GM23338 (cell line): ENCODE measurements at regions not wholly inside any gene's neighbourhood (a gene's known extent, or its start where the extent isn't known, plus 50 kb on each side); places are given as distances from the start of the nearest gene placed in this dataset.

Experiments used
- ATAC-seq: fragments of 200-7000 bp; cut with Tn5 transposase; 3 replicates; pipeline ENCODE4 v1.9.1; 2020
- DNase-seq: peaks from one replicate; pipeline ENCODE4 v3.0.0-alpha.2; 2015; ENCODE audit warnings: low spot score
- H2AFZ ChIP-seq: fragments of 200-600 bp; sonication (generic); 2 replicates; pipeline ENCODE4 v1.8.0; 2016; ENCODE audit warnings: antibody characterized with exemption, mild to moderate bottlenecking, moderate library complexity
- H3F3A ChIP-seq: fragments of 200-600 bp; sonication (generic); replicated peaks from 2 replicates; pipeline ENCODE4 v1.8.0; 2017; ENCODE audit warnings: antibody characterized with exemption, mixed run types, low read depth
- H3K27ac ChIP-seq: fragments of 200-600 bp; sonication (generic); 2 replicates; pipeline ENCODE4 v1.6.1; 2016; ENCODE audit warnings: low read depth
- H3K27me3 ChIP-seq: fragments of 200-600 bp; sonication (generic); 2 replicates; pipeline ENCODE4 v1.8.0; 2016; ENCODE audit warnings: mild to moderate bottlenecking, mixed run types, moderate library complexity; ENCODE audit not compliant: insufficient read depth
- H3K36me3 ChIP-seq: fragments of 200-600 bp; sonication (generic); 2 replicates; pipeline ENCODE4 v1.8.0; 2016; ENCODE audit warnings: mild to moderate bottlenecking; ENCODE audit not compliant: insufficient read depth
- H3K4me1 ChIP-seq: fragments of 200-600 bp; sonication (generic); 2 replicates; pipeline ENCODE4 v1.8.0; 2016; ENCODE audit warnings: mild to moderate bottlenecking, moderate library complexity; ENCODE audit not compliant: insufficient read depth
- H3K4me2 ChIP-seq: fragments of 200-600 bp; sonication (generic); 2 replicates; pipeline ENCODE4 v1.7.1; 2017; ENCODE audit warnings: mixed run types
- H3K4me3 ChIP-seq: fragments of 200-600 bp; sonication (generic); 2 replicates; pipeline ENCODE4 v1.6.1; 2016; ENCODE audit warnings: mixed run types
- H3K79me2 ChIP-seq: fragments of 200-600 bp; sonication (generic); replicated peaks from 2 replicates; pipeline ENCODE4 v1.8.0; 2017; ENCODE audit warnings: mild to moderate bottlenecking; ENCODE audit not compliant: insufficient read depth
- H3K9me2 ChIP-seq: fragments of 200-600 bp; sonication (generic); 2 replicates; pipeline ENCODE4 v1.8.0; 2017; ENCODE audit not compliant: insufficient read depth
- H4K20me1 ChIP-seq: fragments of 200-600 bp; sonication (generic); replicated peaks from 2 replicates; pipeline ENCODE4 v1.8.0; 2017; ENCODE audit warnings: mild to moderate bottlenecking; ENCODE audit not compliant: insufficient read depth
- H3K27ac Mint-ChIP-seq: 2 replicates; pipeline ENCODE4 v1.8.0; 2020; ENCODE audit warnings: inconsistent platforms, mild to moderate bottlenecking, moderate library complexity, mixed read lengths
- H3K27me3 Mint-ChIP-seq: 3 replicates; pipeline ENCODE4 v1.8.0; 2022; ENCODE audit warnings: low read depth, mild to moderate bottlenecking, moderate library complexity, mixed read lengths, inconsistent platforms; ENCODE audit not compliant: insufficient read depth, poor library complexity
- H3K36me3 Mint-ChIP-seq: 3 replicates; pipeline ENCODE4 v1.8.0; 2021; ENCODE audit warnings: low read depth, mild to moderate bottlenecking, inconsistent platforms, moderate library complexity, mixed read lengths
- H3K4me1 Mint-ChIP-seq: 3 replicates; pipeline ENCODE4 v1.8.0; 2020; ENCODE audit warnings: mild to moderate bottlenecking, inconsistent platforms, mixed read lengths
- H3K4me3 Mint-ChIP-seq: 3 replicates; pipeline ENCODE4 v1.8.0; 2021; ENCODE audit warnings: moderate library complexity, mild to moderate bottlenecking, inconsistent platforms, mixed read lengths
- H3K9me3 Mint-ChIP-seq: 3 replicates; pipeline ENCODE4 v1.8.0; 2020; ENCODE audit warnings: moderate library complexity, mild to moderate bottlenecking, inconsistent platforms, mixed read lengths
- CREB1 ChIP-seq: fragments of 250-450 bp; sonication (Bioruptor Pico); IDR thresholded peaks from 2 replicates; pipeline ENCODE4 v1.5.0; 2020; ENCODE audit warnings: low read depth, mild to moderate bottlenecking, moderate library complexity
- EZH2 ChIP-seq: fragments of 200-600 bp; sonication (generic); IDR thresholded peaks from one replicate; pipeline ENCODE4 v1.8.0; 2017; ENCODE audit warnings: antibody characterized with exemption, mild to moderate bottlenecking, low read depth; ENCODE audit not compliant: unreplicated experiment
- EZH2phosphoT487 ChIP-seq: fragments of 200-600 bp; sonication (generic); IDR thresholded peaks from one replicate; pipeline ENCODE4 v1.8.1; 2018; ENCODE audit warnings: antibody characterized with exemption; ENCODE audit not compliant: unreplicated experiment
- JUNB ChIP-seq: IDR thresholded peaks from one replicate; pipeline ENCODE4 v1.6.1; 2016; ENCODE audit warnings: antibody characterized with exemption; ENCODE audit not compliant: unreplicated experiment
- NANOG ChIP-seq: IDR thresholded peaks from 2 replicates; pipeline ENCODE4 v1.6.1; 2016; ENCODE audit warnings: antibody characterized with exemption, borderline replicate concordance
- POLR2AphosphoS5 ChIP-seq: IDR thresholded peaks from 2 replicates; pipeline ENCODE4 v1.6.1; 2016; ENCODE audit warnings: antibody characterized with exemption, low read depth
- STAT1 ChIP-seq: IDR thresholded peaks from one replicate; pipeline ENCODE4 v1.6.1; 2016; ENCODE audit warnings: antibody characterized with exemption; ENCODE audit not compliant: unreplicated experiment
- ZNF114 ChIP-seq: fragments of 250-450 bp; sonication (Bioruptor Pico); IDR thresholded peaks from 2 replicates; pipeline ENCODE4 v1.5.0; 2020; ENCODE audit warnings: mild to moderate bottlenecking, moderate library complexity
- ZNF331 ChIP-seq: fragments of 250-450 bp; sonication (Bioruptor Pico); IDR thresholded peaks from 2 replicates; pipeline ENCODE4 v1.5.0; 2020; ENCODE audit warnings: low read depth, mild to moderate bottlenecking, moderate library complexity
- TF ChIP-seq, protein P1 (sequence below), 2 experiments: fragments of 200-600 bp in 1 of 2; sonication (generic) in 1 of 2; conservative IDR thresholded peaks; 2 replicates each; pipeline versions ENCODE4 v1.5.1 to v1.6.1; 2016 to 2017; ENCODE audit warnings: antibody characterized with exemption in 2 of 2, low read depth in 2 of 2, mild to moderate bottlenecking in 2 of 2, moderate library complexity in 1 of 2
- TF ChIP-seq, protein P2 (sequence below): IDR thresholded peaks from 2 replicates; pipeline ENCODE4 v1.6.1; 2016; ENCODE audit warnings: antibody characterized with exemption
- TF ChIP-seq, protein P3 (sequence below): fragments of 250-450 bp; sonication (Bioruptor Pico); IDR thresholded peaks from 2 replicates; pipeline ENCODE4 v1.5.0; 2020; ENCODE audit warnings: mild to moderate bottlenecking, moderate library complexity
- TF ChIP-seq, protein P4 (sequence below): IDR thresholded peaks from one replicate; pipeline ENCODE4 v1.6.1; 2018; ENCODE audit warnings: antibody characterized with exemption; ENCODE audit not compliant: unreplicated experiment

DNA sequence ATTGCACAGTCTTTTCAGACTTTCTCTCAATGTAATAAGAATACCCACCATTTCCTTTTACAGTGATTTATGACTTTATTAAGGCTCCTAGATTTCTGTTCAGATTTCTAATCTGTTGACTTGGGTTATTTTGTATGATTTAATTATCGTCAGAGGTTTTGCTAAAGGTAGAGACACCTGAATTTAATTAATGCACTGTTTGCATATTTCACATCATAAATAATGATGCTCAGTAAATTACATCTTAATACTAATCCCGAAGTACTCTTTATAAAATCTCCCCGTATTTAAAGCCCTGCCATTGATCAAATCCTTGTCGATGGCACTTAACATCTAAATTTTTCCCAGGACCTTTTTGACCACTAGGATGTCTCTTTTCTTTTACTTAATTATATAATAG, 399.9 kb downstream of the MEIS1 start:
- Histone ChIP-seq H4K20me1 (no peaks in the 10 kb centered on the region), H3K27me3 (no peaks in the 10 kb centered on the region), H3F3A (no peaks in the 10 kb centered on the region), H3K4me2 (no peak overlapping the region), H3K27ac (no peak overlapping the region), H3K79me2 (no peaks in the 10 kb centered on the region), H2AFZ (no peak overlapping the region), H3K4me3 (no peak overlapping the region), H3K4me1 (no peaks in the 10 kb centered on the region), H3K9me2 (0 out of 2 replicates have a peak, but pooled peaks cover 3% of the 10 kb centered on the region), H3K36me3 (no peaks in the 10 kb centered on the region)
- TF ChIP-seq, protein P1, sequence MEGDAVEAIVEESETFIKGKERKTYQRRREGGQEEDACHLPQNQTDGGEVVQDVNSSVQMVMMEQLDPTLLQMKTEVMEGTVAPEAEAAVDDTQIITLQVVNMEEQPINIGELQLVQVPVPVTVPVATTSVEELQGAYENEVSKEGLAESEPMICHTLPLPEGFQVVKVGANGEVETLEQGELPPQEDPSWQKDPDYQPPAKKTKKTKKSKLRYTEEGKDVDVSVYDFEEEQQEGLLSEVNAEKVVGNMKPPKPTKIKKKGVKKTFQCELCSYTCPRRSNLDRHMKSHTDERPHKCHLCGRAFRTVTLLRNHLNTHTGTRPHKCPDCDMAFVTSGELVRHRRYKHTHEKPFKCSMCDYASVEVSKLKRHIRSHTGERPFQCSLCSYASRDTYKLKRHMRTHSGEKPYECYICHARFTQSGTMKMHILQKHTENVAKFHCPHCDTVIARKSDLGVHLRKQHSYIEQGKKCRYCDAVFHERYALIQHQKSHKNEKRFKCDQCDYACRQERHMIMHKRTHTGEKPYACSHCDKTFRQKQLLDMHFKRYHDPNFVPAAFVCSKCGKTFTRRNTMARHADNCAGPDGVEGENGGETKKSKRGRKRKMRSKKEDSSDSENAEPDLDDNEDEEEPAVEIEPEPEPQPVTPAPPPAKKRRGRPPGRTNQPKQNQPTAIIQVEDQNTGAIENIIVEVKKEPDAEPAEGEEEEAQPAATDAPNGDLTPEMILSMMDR (conservative IDR thresholded peaks at IDR 0.05; ENCODE audit: low read depth in 2 of 2) = no peak
- TF ChIP-seq NANOG (no peak), ZNF114 (CRISPR knock-in tag) (no peak), JUNB (no peak), ZNF331 (no peak), POLR2AphosphoS5 (no peak), EZH2 (no peak), STAT1 (no peak), EZH2phosphoT487 (no peak), CREB1 (CRISPR knock-in tag) (no peak)
- TF ChIP-seq, protein P2, sequence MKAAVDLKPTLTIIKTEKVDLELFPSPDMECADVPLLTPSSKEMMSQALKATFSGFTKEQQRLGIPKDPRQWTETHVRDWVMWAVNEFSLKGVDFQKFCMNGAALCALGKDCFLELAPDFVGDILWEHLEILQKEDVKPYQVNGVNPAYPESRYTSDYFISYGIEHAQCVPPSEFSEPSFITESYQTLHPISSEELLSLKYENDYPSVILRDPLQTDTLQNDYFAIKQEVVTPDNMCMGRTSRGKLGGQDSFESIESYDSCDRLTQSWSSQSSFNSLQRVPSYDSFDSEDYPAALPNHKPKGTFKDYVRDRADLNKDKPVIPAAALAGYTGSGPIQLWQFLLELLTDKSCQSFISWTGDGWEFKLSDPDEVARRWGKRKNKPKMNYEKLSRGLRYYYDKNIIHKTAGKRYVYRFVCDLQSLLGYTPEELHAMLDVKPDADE = no peak
- TF ChIP-seq, protein P3, sequence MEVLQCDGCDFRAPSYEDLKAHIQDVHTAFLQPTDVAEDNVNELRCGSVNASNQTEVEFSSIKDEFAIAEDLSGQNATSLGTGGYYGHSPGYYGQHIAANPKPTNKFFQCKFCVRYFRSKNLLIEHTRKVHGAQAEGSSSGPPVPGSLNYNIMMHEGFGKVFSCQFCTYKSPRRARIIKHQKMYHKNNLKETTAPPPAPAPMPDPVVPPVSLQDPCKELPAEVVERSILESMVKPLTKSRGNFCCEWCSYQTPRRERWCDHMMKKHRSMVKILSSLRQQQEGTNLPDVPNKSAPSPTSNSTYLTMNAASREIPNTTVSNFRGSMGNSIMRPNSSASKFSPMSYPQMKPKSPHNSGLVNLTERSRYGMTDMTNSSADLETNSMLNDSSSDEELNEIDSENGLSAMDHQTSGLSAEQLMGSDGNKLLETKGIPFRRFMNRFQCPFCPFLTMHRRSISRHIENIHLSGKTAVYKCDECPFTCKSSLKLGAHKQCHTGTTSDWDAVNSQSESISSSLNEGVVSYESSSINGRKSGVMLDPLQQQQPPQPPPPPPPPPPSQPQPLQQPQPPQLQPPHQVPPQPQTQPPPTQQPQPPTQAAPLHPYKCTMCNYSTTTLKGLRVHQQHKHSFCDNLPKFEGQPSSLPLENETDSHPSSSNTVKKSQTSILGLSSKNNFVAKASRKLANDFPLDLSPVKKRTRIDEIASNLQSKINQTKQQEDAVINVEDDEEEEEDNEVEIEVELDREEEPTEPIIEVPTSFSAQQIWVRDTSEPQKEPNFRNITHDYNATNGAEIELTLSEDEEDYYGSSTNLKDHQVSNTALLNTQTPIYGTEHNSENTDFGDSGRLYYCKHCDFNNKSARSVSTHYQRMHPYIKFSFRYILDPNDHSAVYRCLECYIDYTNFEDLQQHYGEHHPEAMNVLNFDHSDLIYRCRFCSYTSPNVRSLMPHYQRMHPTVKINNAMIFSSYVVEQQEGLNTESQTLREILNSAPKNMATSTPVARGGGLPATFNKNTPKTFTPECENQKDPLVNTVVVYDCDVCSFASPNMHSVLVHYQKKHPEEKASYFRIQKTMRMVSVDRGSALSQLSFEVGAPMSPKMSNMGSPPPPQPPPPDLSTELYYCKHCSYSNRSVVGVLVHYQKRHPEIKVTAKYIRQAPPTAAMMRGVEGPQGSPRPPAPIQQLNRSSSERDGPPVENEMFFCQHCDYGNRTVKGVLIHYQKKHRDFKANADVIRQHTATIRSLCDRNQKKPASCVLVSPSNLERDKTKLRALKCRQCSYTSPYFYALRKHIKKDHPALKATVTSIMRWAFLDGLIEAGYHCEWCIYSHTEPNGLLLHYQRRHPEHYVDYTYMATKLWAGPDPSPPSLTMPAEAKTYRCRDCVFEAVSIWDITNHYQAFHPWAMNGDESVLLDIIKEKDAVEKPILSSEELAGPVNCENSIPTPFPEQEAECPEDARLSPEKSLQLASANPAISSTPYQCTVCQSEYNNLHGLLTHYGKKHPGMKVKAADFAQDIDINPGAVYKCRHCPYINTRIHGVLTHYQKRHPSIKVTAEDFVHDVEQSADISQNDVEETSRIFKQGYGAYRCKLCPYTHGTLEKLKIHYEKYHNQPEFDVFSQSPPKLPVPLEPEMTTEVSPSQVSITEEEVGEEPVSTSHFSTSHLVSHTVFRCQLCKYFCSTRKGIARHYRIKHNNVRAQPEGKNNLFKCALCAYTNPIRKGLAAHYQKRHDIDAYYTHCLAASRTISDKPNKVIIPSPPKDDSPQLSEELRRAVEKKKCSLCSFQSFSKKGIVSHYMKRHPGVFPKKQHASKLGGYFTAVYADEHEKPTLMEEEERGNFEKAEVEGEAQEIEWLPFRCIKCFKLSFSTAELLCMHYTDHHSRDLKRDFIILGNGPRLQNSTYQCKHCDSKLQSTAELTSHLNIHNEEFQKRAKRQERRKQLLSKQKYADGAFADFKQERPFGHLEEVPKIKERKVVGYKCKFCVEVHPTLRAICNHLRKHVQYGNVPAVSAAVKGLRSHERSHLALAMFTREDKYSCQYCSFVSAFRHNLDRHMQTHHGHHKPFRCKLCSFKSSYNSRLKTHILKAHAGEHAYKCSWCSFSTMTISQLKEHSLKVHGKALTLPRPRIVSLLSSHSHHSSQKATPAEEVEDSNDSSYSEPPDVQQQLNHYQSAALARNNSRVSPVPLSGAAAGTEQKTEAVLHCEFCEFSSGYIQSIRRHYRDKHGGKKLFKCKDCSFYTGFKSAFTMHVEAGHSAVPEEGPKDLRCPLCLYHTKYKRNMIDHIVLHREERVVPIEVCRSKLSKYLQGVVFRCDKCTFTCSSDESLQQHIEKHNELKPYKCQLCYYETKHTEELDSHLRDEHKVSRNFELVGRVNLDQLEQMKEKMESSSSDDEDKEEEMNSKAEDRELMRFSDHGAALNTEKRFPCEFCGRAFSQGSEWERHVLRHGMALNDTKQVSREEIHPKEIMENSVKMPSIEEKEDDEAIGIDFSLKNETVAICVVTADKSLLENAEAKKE (CRISPR knock-in tag) = no peak
- TF ChIP-seq, protein P4, sequence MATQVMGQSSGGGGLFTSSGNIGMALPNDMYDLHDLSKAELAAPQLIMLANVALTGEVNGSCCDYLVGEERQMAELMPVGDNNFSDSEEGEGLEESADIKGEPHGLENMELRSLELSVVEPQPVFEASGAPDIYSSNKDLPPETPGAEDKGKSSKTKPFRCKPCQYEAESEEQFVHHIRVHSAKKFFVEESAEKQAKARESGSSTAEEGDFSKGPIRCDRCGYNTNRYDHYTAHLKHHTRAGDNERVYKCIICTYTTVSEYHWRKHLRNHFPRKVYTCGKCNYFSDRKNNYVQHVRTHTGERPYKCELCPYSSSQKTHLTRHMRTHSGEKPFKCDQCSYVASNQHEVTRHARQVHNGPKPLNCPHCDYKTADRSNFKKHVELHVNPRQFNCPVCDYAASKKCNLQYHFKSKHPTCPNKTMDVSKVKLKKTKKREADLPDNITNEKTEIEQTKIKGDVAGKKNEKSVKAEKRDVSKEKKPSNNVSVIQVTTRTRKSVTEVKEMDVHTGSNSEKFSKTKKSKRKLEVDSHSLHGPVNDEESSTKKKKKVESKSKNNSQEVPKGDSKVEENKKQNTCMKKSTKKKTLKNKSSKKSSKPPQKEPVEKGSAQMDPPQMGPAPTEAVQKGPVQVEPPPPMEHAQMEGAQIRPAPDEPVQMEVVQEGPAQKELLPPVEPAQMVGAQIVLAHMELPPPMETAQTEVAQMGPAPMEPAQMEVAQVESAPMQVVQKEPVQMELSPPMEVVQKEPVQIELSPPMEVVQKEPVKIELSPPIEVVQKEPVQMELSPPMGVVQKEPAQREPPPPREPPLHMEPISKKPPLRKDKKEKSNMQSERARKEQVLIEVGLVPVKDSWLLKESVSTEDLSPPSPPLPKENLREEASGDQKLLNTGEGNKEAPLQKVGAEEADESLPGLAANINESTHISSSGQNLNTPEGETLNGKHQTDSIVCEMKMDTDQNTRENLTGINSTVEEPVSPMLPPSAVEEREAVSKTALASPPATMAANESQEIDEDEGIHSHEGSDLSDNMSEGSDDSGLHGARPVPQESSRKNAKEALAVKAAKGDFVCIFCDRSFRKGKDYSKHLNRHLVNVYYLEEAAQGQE = no peak
- Mint-ChIP-seq H3K4me1 (no peaks in the 10 kb centered on the region), H3K4me3 (no peak overlapping the region), H3K27me3 (no peaks in the 10 kb centered on the region), H3K36me3 (no peaks in the 10 kb centered on the region), H3K9me3 (no peaks in the 10 kb centered on the region), H3K27ac (no peak overlapping the region)
- no peak for ATAC-seq
- no peak for DNase-seq
